WTC11 (cell line): ENCODE measurements at regions not wholly inside any gene's neighbourhood (a gene's known extent, or its start where the extent isn't known, plus 50 kb on each side); places are given as distances from the start of the nearest gene placed in this dataset.

Source experiments
- ATAC-seq: fragments of 200-7000 bp; cut with Tn5 transposase; 2 replicates; pipeline ENCODE4 v1.10.0; 2021; ENCODE audit warnings: mild to moderate bottlenecking, moderate library complexity
- CTCF ChIA-PET: fragments of 300-600 bp; sonication (Branson Sonifier 250); formaldehyde crosslinking; loops from one replicate; lab custom pipeline; 2021; ENCODE audit warnings: antibody characterized with exemption; lab: Charles Lee
- POLR2A ChIA-PET: fragments of 350-600 bp; sonication (Branson Sonifier 250); formaldehyde crosslinking; loops from one replicate; lab custom pipeline; 2021; ENCODE audit warnings: antibody characterized with exemption; lab: Charles Lee
- DNase-seq: peaks from one replicate; pipeline ENCODE4 v3.0.0; 2021; ENCODE audit warnings: low spot score
- H3K27ac Mint-ChIP-seq: 2 replicates; pipeline ENCODE4 v1.8.0; 2021; ENCODE audit warnings: mixed read lengths
- H3K27me3 Mint-ChIP-seq: 2 replicates; pipeline ENCODE4 v1.8.0; 2021; ENCODE audit warnings: low read depth, mild to moderate bottlenecking, moderate library complexity, mixed read lengths
- H3K36me3 Mint-ChIP-seq: 2 replicates; pipeline ENCODE4 v1.8.0; 2021; ENCODE audit warnings: mixed read lengths
- H3K4me1 Mint-ChIP-seq: 2 replicates; pipeline ENCODE4 v1.8.0; 2022; ENCODE audit warnings: mixed read lengths
- H3K4me3 Mint-ChIP-seq: 2 replicates; pipeline ENCODE4 v1.8.0; 2021; ENCODE audit warnings: mild to moderate bottlenecking, moderate library complexity, mixed read lengths
- H3K9me3 Mint-ChIP-seq: 2 replicates; pipeline ENCODE4 v1.8.0; 2021; ENCODE audit warnings: mixed read lengths
- AFF4 ChIP-seq: sonication (generic); formaldehyde crosslinking; IDR thresholded peaks from 2 replicates; pipeline ENCODE4 v1.8.1; 2023; ENCODE audit warnings: mild to moderate bottlenecking, missing genetic modification reagents, borderline replicate concordance
- ATF1 ChIP-seq: sonication (generic); formaldehyde crosslinking; IDR thresholded peaks from 2 replicates; pipeline ENCODE4 v1.8.1; 2023; ENCODE audit warnings: mild to moderate bottlenecking, moderate library complexity, missing genetic modification reagents
- ATF2 ChIP-seq: sonication (generic); formaldehyde crosslinking; IDR thresholded peaks from 2 replicates; pipeline ENCODE4 v1.8.1; 2022; ENCODE audit warnings: low read depth, missing genetic modification reagents, borderline replicate concordance
- E2F1 ChIP-seq: sonication (generic); formaldehyde crosslinking; IDR thresholded peaks from 2 replicates; pipeline ENCODE4 v1.8.0; 2022; ENCODE audit warnings: mild to moderate bottlenecking, missing genetic modification reagents
- E2F4 ChIP-seq: sonication (generic); formaldehyde crosslinking; IDR thresholded peaks from 2 replicates; pipeline ENCODE4 v1.8.1; 2022; ENCODE audit warnings: low read depth, mild to moderate bottlenecking, moderate library complexity, missing genetic modification reagents, borderline replicate concordance
- E2F5 ChIP-seq: sonication (generic); formaldehyde crosslinking; IDR thresholded peaks from 2 replicates; pipeline ENCODE4 v1.8.1; 2022; ENCODE audit warnings: mild to moderate bottlenecking, moderate library complexity, missing genetic modification reagents
- ETV6 ChIP-seq: sonication (generic); formaldehyde crosslinking; IDR thresholded peaks from 2 replicates; pipeline ENCODE4 v1.8.1; 2022; ENCODE audit warnings: mild to moderate bottlenecking, missing genetic modification reagents
- GTF2I ChIP-seq: fragments of 250-450 bp; sonication (Bioruptor Pico); conservative IDR thresholded peaks from 2 replicates; pipeline ENCODE4 v1.4.0; 2021; ENCODE audit warnings: mild to moderate bottlenecking
- IRF1 ChIP-seq: sonication (generic); formaldehyde crosslinking; IDR thresholded peaks from 2 replicates; pipeline ENCODE4 v1.8.0; 2023; ENCODE audit warnings: missing genetic modification reagents
- JUN ChIP-seq: sonication (generic); formaldehyde crosslinking; IDR thresholded peaks from 2 replicates; pipeline ENCODE4 v1.8.0; 2023; ENCODE audit warnings: mild to moderate bottlenecking, missing genetic modification reagents
- PREB ChIP-seq: sonication (generic); formaldehyde crosslinking; IDR thresholded peaks from 2 replicates; pipeline ENCODE4 v1.8.1; 2022; ENCODE audit warnings: mild to moderate bottlenecking, missing genetic modification reagents, moderate library complexity, borderline replicate concordance
- PRRX2 ChIP-seq: fragments of 250-450 bp; sonication (Bioruptor Pico); IDR thresholded peaks from 2 replicates; pipeline ENCODE4 v1.8.0; 2021; ENCODE audit warnings: mild to moderate bottlenecking
- SOX15 ChIP-seq: fragments of 250-450 bp; sonication (Bioruptor Pico); IDR thresholded peaks from 2 replicates; pipeline ENCODE4 v1.9.0; 2021; ENCODE audit warnings: mild to moderate bottlenecking
- TCF7 ChIP-seq: sonication (generic); formaldehyde crosslinking; IDR thresholded peaks from 2 replicates; pipeline ENCODE4 v1.8.0; 2022; ENCODE audit warnings: mild to moderate bottlenecking, low read depth, missing genetic modification reagents, moderate library complexity
- ZMAT4 ChIP-seq: fragments of 250-450 bp; sonication (Bioruptor Pico); IDR thresholded peaks from 2 replicates; pipeline ENCODE4 v1.9.0; 2021; ENCODE audit warnings: mild to moderate bottlenecking
- ZNF423 ChIP-seq: fragments of 250-450 bp; sonication (Bioruptor Pico); IDR thresholded peaks from 2 replicates; pipeline ENCODE4 v2.1.2; 2022; ENCODE audit warnings: mild to moderate bottlenecking, moderate library complexity

- H3K9me3 Mint-ChIP-seq = peaks cover 11% of the 10 kb centered on the region
- H3K4me3 Mint-ChIP-seq = no peak overlapping the region
- peaks cover 11% of the 10 kb centered on the region; the same call in 1 of the 2 replicates for H3K27me3 Mint-ChIP-seq
- CTCF ChIA-PET = interaction anchor here (1.3 to 2.1 kb wide), 2 partner anchors 13 to 194 kb away, joined by 3 to 13 read pairs; no protein-coding TSS in a partner anchor
- TF ChIP-seq ZNF423 (CRISPR knock-in tag) (no peak), E2F4 (CRISPR knock-in tag) (no peak)
- TF ChIP-seq, all 79 proteins: peak for 0
- DNase-seq (no peak), ATAC-seq (no peak)
- Mint-ChIP-seq H3K4me1 (peaks cover 29% of the 10 kb centered on the region), H3K27ac (no peak overlapping the region), H3K36me3 (peaks cover 8% of the 10 kb centered on the region)
- POLR2A ChIA-PET = no interaction called here
These were observed 489.2 kb downstream of the KDM4C start for GRCh38 chr9:7246917-7247522.

GRCh38 chr9:7245976-7246580, 488.3 kb downstream of the KDM4C start:
- ATAC-seq (no peak), DNase-seq (no peak)
- Mint-ChIP-seq H3K27ac (no peak overlapping the region), H3K27me3 (peaks cover 11% of the 10 kb centered on the region; the same call in 1 of the 2 replicates), H3K4me3 (no peak overlapping the region), H3K9me3 (peaks cover 13% of the 10 kb centered on the region), H3K36me3 (peaks cover 8% of the 10 kb centered on the region; the same call in 1 of the 2 replicates), H3K4me1 (peaks cover 38% of the 10 kb centered on the region)
- POLR2A ChIA-PET = no interaction called here
- TF ChIP-seq ZMAT4 (CRISPR knock-in tag) (no peak), E2F5 (no peak), JUN (CRISPR knock-in tag) (no peak), ETV6 (no peak), IRF1 (CRISPR knock-in tag) (no peak), PREB (CRISPR knock-in tag) (no peak), E2F1 (no peak), ATF1 (CRISPR knock-in tag) (no peak), TCF7 (CRISPR knock-in tag) (no peak), GTF2I (no peak), ATF2 (no peak), SOX15 (no peak), PRRX2 (CRISPR knock-in tag) (no peak), AFF4 (CRISPR knock-in tag) (no peak)
- CTCF ChIA-PET = interaction anchor here (1.3 to 2.1 kb wide), 2 partner anchors 12 to 193 kb away, joined by 3 to 13 read pairs; no protein-coding TSS in a partner anchor
